ENCODE measurements at regions not wholly inside any gene's neighbourhood (a gene's known extent, or its start where the extent isn't known, plus 50 kb on each side); places are given as distances from the start of the nearest gene placed in this dataset.

- H3K27me3 Mint-ChIP-seq (ENCODE audit: low read depth) = no peaks in the 10 kb centered on the region
- no peak overlapping the region for H3K4me3 Mint-ChIP-seq
- H3K9me3 Mint-ChIP-seq = no peaks in the 10 kb centered on the region
- no peaks in the 10 kb centered on the region for H3K4me1 Mint-ChIP-seq (ENCODE audit: low read depth)
- no peaks in the 10 kb centered on the region for H3K36me3 Mint-ChIP-seq (ENCODE audit: low read depth)
- no peak for DNase-seq (ENCODE audit: low spot score)
- H3K27ac Mint-ChIP-seq = no peak overlapping the region
Observed at GRCh38 chr16:59210955-59211541, 476.9 kb upstream of the GOT2 start.

- H3K9me3 Mint-ChIP-seq = no peaks in the 10 kb centered on the region
- H3K27ac Mint-ChIP-seq = no peak overlapping the region
- no peaks in the 10 kb centered on the region for H3K36me3 Mint-ChIP-seq (ENCODE audit: low read depth)
- H3K27me3 Mint-ChIP-seq (ENCODE audit: low read depth) = no peaks in the 10 kb centered on the region
- H3K4me1 Mint-ChIP-seq (ENCODE audit: low read depth) = no peaks in the 10 kb centered on the region
- DNase-seq (ENCODE audit: low spot score) = no peak
- no peak overlapping the region for H3K4me3 Mint-ChIP-seq
Observed at GRCh38 chr16:59205403-59205802, 471.3 kb upstream of the GOT2 start.

- no peak overlapping the region for H3K4me3 Mint-ChIP-seq
- DNase-seq (ENCODE audit: low spot score) = no peak
- no peaks in the 10 kb centered on the region for H3K27me3 Mint-ChIP-seq (ENCODE audit: low read depth)
- no peaks in the 10 kb centered on the region for H3K4me1 Mint-ChIP-seq (ENCODE audit: low read depth)
- no peak overlapping the region for H3K27ac Mint-ChIP-seq
- no peaks in the 10 kb centered on the region for H3K9me3 Mint-ChIP-seq
- no peaks in the 10 kb centered on the region for H3K36me3 Mint-ChIP-seq (ENCODE audit: low read depth)
Observed at GRCh38 chr16:59204589-59204988, 470.5 kb upstream of the GOT2 start.

- H3K36me3 Mint-ChIP-seq (ENCODE audit: low read depth) = no peaks in the 10 kb centered on the region
- H3K27ac Mint-ChIP-seq = no peak overlapping the region
- no peaks in the 10 kb centered on the region for H3K9me3 Mint-ChIP-seq
- DNase-seq (ENCODE audit: low spot score) = no peak
- no peaks in the 10 kb centered on the region for H3K4me1 Mint-ChIP-seq (ENCODE audit: low read depth)
- H3K4me3 Mint-ChIP-seq = no peak overlapping the region
- H3K27me3 Mint-ChIP-seq (ENCODE audit: low read depth) = no peaks in the 10 kb centered on the region
Observed at GRCh38 chr16:59202233-59202862, 468.2 kb upstream of the GOT2 start.

- no peaks in the 10 kb centered on the region for H3K27me3 Mint-ChIP-seq (ENCODE audit: low read depth)
- no peaks in the 10 kb centered on the region for H3K4me1 Mint-ChIP-seq (ENCODE audit: low read depth)
- H3K27ac Mint-ChIP-seq = no peak overlapping the region
- no peak for DNase-seq (ENCODE audit: low spot score)
- H3K36me3 Mint-ChIP-seq (ENCODE audit: low read depth) = no peaks in the 10 kb centered on the region
- no peaks in the 10 kb centered on the region for H3K9me3 Mint-ChIP-seq
- H3K4me3 Mint-ChIP-seq = no peak overlapping the region
Observed at GRCh38 chr16:59201821-59202220, 467.7 kb upstream of the GOT2 start.

- H3K4me1 Mint-ChIP-seq (ENCODE audit: low read depth) = no peaks in the 10 kb centered on the region
- H3K27ac Mint-ChIP-seq = no peak overlapping the region
- DNase-seq (ENCODE audit: low spot score) = no peak
- no peaks in the 10 kb centered on the region for H3K36me3 Mint-ChIP-seq (ENCODE audit: low read depth)
- H3K9me3 Mint-ChIP-seq = no peaks in the 10 kb centered on the region
- no peak overlapping the region for H3K4me3 Mint-ChIP-seq
- H3K27me3 Mint-ChIP-seq (ENCODE audit: low read depth) = no peaks in the 10 kb centered on the region
Observed at GRCh38 chr16:59201160-59201559, 467.0 kb upstream of the GOT2 start.

- no peaks in the 10 kb centered on the region for H3K27me3 Mint-ChIP-seq (ENCODE audit: low read depth)
- H3K36me3 Mint-ChIP-seq (ENCODE audit: low read depth) = no peaks in the 10 kb centered on the region
- H3K27ac Mint-ChIP-seq = no peak overlapping the region
- H3K4me1 Mint-ChIP-seq (ENCODE audit: low read depth) = no peaks in the 10 kb centered on the region
- H3K9me3 Mint-ChIP-seq = no peaks in the 10 kb centered on the region
- DNase-seq (ENCODE audit: low spot score) = no peak
- H3K4me3 Mint-ChIP-seq = no peak overlapping the region
Observed at GRCh38 chr16:59198487-59198886, 464.4 kb upstream of the GOT2 start.

- Mint-ChIP-seq H3K9me3 (no peaks in the 10 kb centered on the region), H3K4me1 (ENCODE audit: low read depth) (no peaks in the 10 kb centered on the region), H3K36me3 (ENCODE audit: low read depth) (no peaks in the 10 kb centered on the region)
Observed at GRCh38 chr16:59195242-59195641, 461.1 kb upstream of the GOT2 start.

GRCh38 chr16:59193637-59194036, 459.5 kb upstream of the GOT2 start:
- Mint-ChIP-seq H3K36me3 (ENCODE audit: low read depth) (no peaks in the 10 kb centered on the region), H3K4me3 (no peak overlapping the region), H3K4me1 (ENCODE audit: low read depth) (no peaks in the 10 kb centered on the region), H3K27ac (no peak overlapping the region), H3K9me3 (no peaks in the 10 kb centered on the region), H3K27me3 (ENCODE audit: low read depth) (no peaks in the 10 kb centered on the region)
- DNase-seq (ENCODE audit: low spot score) = no peak

More at GRCh38 chr16:59195242-59195641, 461.1 kb upstream of the GOT2 start:
- Mint-ChIP-seq H3K4me3 (no peak overlapping the region), H3K27me3 (ENCODE audit: low read depth) (no peaks in the 10 kb centered on the region), H3K27ac (no peak overlapping the region)
- DNase-seq (ENCODE audit: low spot score) = no peak

- no peak overlapping the region for H3K27ac Mint-ChIP-seq
- H3K9me3 Mint-ChIP-seq = no peaks in the 10 kb centered on the region
- no peaks in the 10 kb centered on the region for H3K27me3 Mint-ChIP-seq (ENCODE audit: low read depth)
- H3K4me1 Mint-ChIP-seq (ENCODE audit: low read depth) = no peaks in the 10 kb centered on the region
- no peak for DNase-seq (ENCODE audit: low spot score)
- H3K36me3 Mint-ChIP-seq (ENCODE audit: low read depth) = no peaks in the 10 kb centered on the region
- peak overlapping the region; percentile 36 for H3K4me3 Mint-ChIP-seq
Observed at GRCh38 chr16:59192551-59193199, 458.6 kb upstream of the GOT2 start.

- Mint-ChIP-seq H3K36me3 (ENCODE audit: low read depth) (no peaks in the 10 kb centered on the region), H3K4me1 (ENCODE audit: low read depth) (no peaks in the 10 kb centered on the region)
Observed at GRCh38 chr16:59190731-59191130, 456.6 kb upstream of the GOT2 start.

GRCh38 chr16:59188029-59188428, 453.9 kb upstream of the GOT2 start:
- Mint-ChIP-seq H3K4me3 (no peak overlapping the region), H3K27ac (no peak overlapping the region), H3K36me3 (ENCODE audit: low read depth) (no peaks in the 10 kb centered on the region), H3K4me1 (ENCODE audit: low read depth) (no peaks in the 10 kb centered on the region), H3K9me3 (no peaks in the 10 kb centered on the region), H3K27me3 (ENCODE audit: low read depth) (no peaks in the 10 kb centered on the region)
- no peak for DNase-seq (ENCODE audit: low spot score)

More at GRCh38 chr16:59190731-59191130, 456.6 kb upstream of the GOT2 start:
- no peaks in the 10 kb centered on the region for H3K27me3 Mint-ChIP-seq (ENCODE audit: low read depth)
- H3K27ac Mint-ChIP-seq = no peak overlapping the region
- H3K4me3 Mint-ChIP-seq = no peak overlapping the region
- no peak for DNase-seq (ENCODE audit: low spot score)
- no peaks in the 10 kb centered on the region for H3K9me3 Mint-ChIP-seq

GRCh38 chr16:59181821-59182420, 447.8 kb upstream of the GOT2 start:
- Mint-ChIP-seq H3K4me3 (no peak overlapping the region), H3K27me3 (ENCODE audit: low read depth) (no peaks in the 10 kb centered on the region), H3K9me3 (no peaks in the 10 kb centered on the region), H3K36me3 (ENCODE audit: low read depth) (no peaks in the 10 kb centered on the region), H3K4me1 (ENCODE audit: low read depth) (no peaks in the 10 kb centered on the region), H3K27ac (no peak overlapping the region)
- DNase-seq (ENCODE audit: low spot score) = no peak

- no peak overlapping the region for H3K27ac Mint-ChIP-seq
- no peaks in the 10 kb centered on the region for H3K9me3 Mint-ChIP-seq
- DNase-seq (ENCODE audit: low spot score) = no peak
- no peaks in the 10 kb centered on the region for H3K36me3 Mint-ChIP-seq (ENCODE audit: low read depth)
- no peaks in the 10 kb centered on the region for H3K4me1 Mint-ChIP-seq (ENCODE audit: low read depth)
- no peak overlapping the region for H3K4me3 Mint-ChIP-seq
- H3K27me3 Mint-ChIP-seq (ENCODE audit: low read depth) = no peaks in the 10 kb centered on the region
Observed at GRCh38 chr16:59180083-59180476, 446.0 kb upstream of the GOT2 start.
